IMR-90 (cell line): ENCODE measurements at regions not wholly inside any gene's neighbourhood (a gene's known extent, or its start where the extent isn't known, plus 50 kb on each side); places are given as distances from the start of the nearest gene placed in this dataset.

Experiments used
- ATAC-seq: fragments of 200-7000 bp; cut with Tn5 transposase; 2 replicates; pipeline ENCODE4 v1.9.1; 2020; ENCODE audit warnings: low read depth, mild to moderate bottlenecking, moderate library complexity
- BruUV-seq: library from RNA; stranded (reverse); fragments of 400-500 nt; replicated peaks from 2 replicates; lab custom pipeline; 2021; lab: Mats Ljungman, UMichigan
- CTCF ChIA-PET: fragments of 300-600 bp; formaldehyde crosslinking; extraction: SDS; loops from one replicate; lab custom pipeline; 2021; ENCODE audit warnings: antibody characterized with exemption; lab: Yijun Ruan, JAX
- POLR2A ChIA-PET: fragments of 300-600 bp; sonication (Branson Sonifier 250); formaldehyde crosslinking; loops from one replicate; lab custom pipeline; 2022; ENCODE audit warnings: antibody characterized with exemption; ENCODE audit not compliant: unreplicated experiment; lab: Charles Lee
- DNase-seq: peaks from one replicate; pipeline ENCODE4 v3.0.0; 2013
- H2AFZ ChIP-seq: replicated peaks from 2 replicates; pipeline ENCODE3; 2013; ENCODE audit warnings: low read length, mild to moderate bottlenecking; ENCODE audit not compliant: poor library complexity
- H2AK5ac ChIP-seq: 2 replicates; pipeline ENCODE4 v1.6.1; 2013; ENCODE audit warnings: low read depth, low read length, inconsistent platforms
- H2AK9ac ChIP-seq: replicated peaks from 2 replicates; pipeline ENCODE3; 2013; ENCODE audit warnings: mild to moderate bottlenecking, low read depth, low read length, moderate library complexity; ENCODE audit not compliant: poor library complexity
- H2BK120ac ChIP-seq: 2 replicates; pipeline ENCODE4 v1.6.1; 2013; ENCODE audit warnings: low read depth, low read length, inconsistent platforms
- H2BK15ac ChIP-seq: 3 replicates; pipeline ENCODE4 v1.6.1; 2013; ENCODE audit warnings: low read depth, low read length, inconsistent platforms
- H2BK20ac ChIP-seq: 2 replicates; pipeline ENCODE4 v1.6.1; 2013; ENCODE audit warnings: low read depth, mild to moderate bottlenecking, inconsistent platforms, low read length, moderate library complexity
- H2BK5ac ChIP-seq: 2 replicates; pipeline ENCODE4 v1.6.1; 2013; ENCODE audit warnings: mild to moderate bottlenecking, low read depth, low read length, inconsistent platforms; ENCODE audit not compliant: poor library complexity, severe bottlenecking
- H3K14ac ChIP-seq: replicated peaks from 2 replicates; pipeline ENCODE4 v1.6.1; 2013; ENCODE audit warnings: low read depth, low read length, inconsistent platforms
- H3K18ac ChIP-seq: 2 replicates; pipeline ENCODE4 v1.6.1; 2013; ENCODE audit warnings: low read depth, low read length, control low read depth
- H3K23ac ChIP-seq: 2 replicates; pipeline ENCODE4 v1.6.1; 2013; ENCODE audit warnings: low read depth, low read length, inconsistent platforms
- H3K27ac ChIP-seq: 2 replicates; pipeline ENCODE4 v1.5.1; 2013; ENCODE audit warnings: mild to moderate bottlenecking, control low read depth, low read length; ENCODE audit not compliant: insufficient read depth
- H3K27me3 ChIP-seq: 2 replicates; pipeline ENCODE4 v1.6.1; 2013; ENCODE audit warnings: low read length; ENCODE audit not compliant: control insufficient read depth, insufficient read depth
- H3K36me3 ChIP-seq: 2 replicates; pipeline ENCODE4 v1.6.1; 2013; ENCODE audit warnings: low read length, mixed read lengths; ENCODE audit not compliant: control insufficient read depth, insufficient read depth
- H3K4ac ChIP-seq: 2 replicates; pipeline ENCODE4 v1.6.1; 2013; ENCODE audit warnings: low read depth, low read length, inconsistent platforms
- H3K4me1 ChIP-seq: 2 replicates; pipeline ENCODE4 v1.6.1; 2013; ENCODE audit warnings: low read length, mixed read lengths; ENCODE audit not compliant: control insufficient read depth, insufficient read depth
- H3K4me2 ChIP-seq: 2 replicates; pipeline ENCODE4 v1.6.1; 2013; ENCODE audit warnings: low read depth, mild to moderate bottlenecking, control low read depth, low read length, moderate library complexity
- H3K4me3 ChIP-seq: 2 replicates; pipeline ENCODE4 v1.5.1; 2013; ENCODE audit warnings: low read depth, mild to moderate bottlenecking, control low read depth, low read length, moderate library complexity; ENCODE audit not compliant: insufficient read depth
- H3K56ac ChIP-seq: 2 replicates; pipeline ENCODE4 v1.6.1; 2013; ENCODE audit warnings: low read length, inconsistent platforms; ENCODE audit not compliant: insufficient read depth; ENCODE audit errors: extremely low read depth
- H3K79me1 ChIP-seq, 2 experiments: 2 replicates each; pipeline ENCODE4 v1.6.1; 2013; ENCODE audit warnings: low read length in 2 of 2, inconsistent platforms in 1 of 2, low read depth in 1 of 2
- H3K9ac ChIP-seq: 2 replicates; pipeline ENCODE4 v1.6.1; 2013; ENCODE audit warnings: low read depth, low read length, control low read depth
- H3K9me1 ChIP-seq: 2 replicates; pipeline ENCODE4 v1.6.1; 2013; ENCODE audit warnings: low read length, inconsistent platforms; ENCODE audit not compliant: insufficient read depth
- H3K9me3 ChIP-seq: 2 replicates; pipeline ENCODE4 v1.6.1; 2013; ENCODE audit warnings: low read length; ENCODE audit not compliant: control insufficient read depth, insufficient read depth
- H4K20me1 ChIP-seq: 2 replicates; pipeline ENCODE4 v1.6.1; 2013; ENCODE audit warnings: low read length, inconsistent platforms; ENCODE audit not compliant: insufficient read depth
- H4K5ac ChIP-seq: 2 replicates; pipeline ENCODE4 v1.6.1; 2013; ENCODE audit warnings: mild to moderate bottlenecking, low read depth, low read length, control low read depth
- H4K8ac ChIP-seq, 2 experiments: 2 replicates each; pipeline ENCODE4 v1.6.1; 2013; ENCODE audit warnings: low read depth in 2 of 2, low read length in 2 of 2, control low read depth in 1 of 2, inconsistent platforms in 1 of 2
- H4K91ac ChIP-seq: 2 replicates; pipeline ENCODE4 v1.6.1; 2013; ENCODE audit warnings: low read depth, low read length, inconsistent platforms; ENCODE audit not compliant: insufficient read depth
- CEBPB ChIP-seq: IDR thresholded peaks from 2 replicates; pipeline ENCODE4 v1.6.1; 2012; ENCODE audit warnings: low read depth, low read length, improper control_type of control experiment
- CHD1 ChIP-seq: IDR thresholded peaks from 2 replicates; pipeline ENCODE4 v1.6.1; 2012; ENCODE audit warnings: low read depth, low read length, improper control_type of control experiment
- MAFK ChIP-seq: IDR thresholded peaks from 2 replicates; pipeline ENCODE4 v1.6.1; 2012; ENCODE audit warnings: low read depth, low read length, improper control_type of control experiment
- NFE2L2 ChIP-seq: fragments of 150-350 bp; IDR thresholded peaks from 2 replicates; pipeline ENCODE4 v1.6.1; 2016; ENCODE audit warnings: low read depth, mild to moderate bottlenecking, low read length
- POLR2A ChIP-seq: IDR thresholded peaks from 2 replicates; pipeline ENCODE4 v1.6.1; 2012; ENCODE audit warnings: mild to moderate bottlenecking, low read depth, low read length
- RCOR1 ChIP-seq: IDR thresholded peaks from 2 replicates; pipeline ENCODE4 v1.6.1; 2012; ENCODE audit warnings: mild to moderate bottlenecking, low read length, improper control_type of control experiment; ENCODE audit not compliant: insufficient replicate concordance
- RFX5 ChIP-seq: IDR thresholded peaks from 2 replicates; pipeline ENCODE4 v1.8.0; 2012; ENCODE audit warnings: low read depth, mild to moderate bottlenecking, low read length, moderate library complexity
- SMC3 ChIP-seq: fragments of 150-350 bp; IDR thresholded peaks from 2 replicates; pipeline ENCODE4 v1.6.1; 2016; ENCODE audit warnings: low read depth, mild to moderate bottlenecking, antibody characterized with exemption, low read length, moderate library complexity
- WGBS, 2 experiments: methylation state at CpG; one replicate each; pipeline versions ENCODE4 v1.1.5 to v1.1.7; 2013; ENCODE audit warnings: missing lambda C conversion rate in 2 of 2; ENCODE audit not compliant: insufficient read length in 1 of 2; ENCODE audit errors: extremely low coverage in 2 of 2; 5-methylcytosine and 5-hydroxymethylcytosine counted together
- dilution Hi-C: fragments of 300-500 bp; cut with HindIII; formaldehyde crosslinking; loops from one replicate; pipeline ENCODE4 v1.14.3; 2018; ENCODE audit warnings: low sequenced_read_pairs; ENCODE audit not compliant: unreplicated experiment
- in situ Hi-C: fragments of 300-500 bp; cut with MboI; formaldehyde crosslinking; loops from 3 replicates; pipeline ENCODE4 v1.14.3; 2019; ENCODE audit warnings: low sequenced_read_pairs, inconsistent platforms, mixed read lengths
- intact Hi-C: fragments of 100-400 bp; cut with micrococcal nuclease; formaldehyde crosslinking; loops from 2 replicates; pipeline ENCODE4 v1.10.0; 2022
- TF ChIP-seq, protein P1 (sequence below): fragments of 150-350 bp; IDR thresholded peaks from 2 replicates; pipeline ENCODE4 v1.6.1; 2017; ENCODE audit warnings: mild to moderate bottlenecking, antibody characterized with exemption, low read length, low read depth

DNA sequence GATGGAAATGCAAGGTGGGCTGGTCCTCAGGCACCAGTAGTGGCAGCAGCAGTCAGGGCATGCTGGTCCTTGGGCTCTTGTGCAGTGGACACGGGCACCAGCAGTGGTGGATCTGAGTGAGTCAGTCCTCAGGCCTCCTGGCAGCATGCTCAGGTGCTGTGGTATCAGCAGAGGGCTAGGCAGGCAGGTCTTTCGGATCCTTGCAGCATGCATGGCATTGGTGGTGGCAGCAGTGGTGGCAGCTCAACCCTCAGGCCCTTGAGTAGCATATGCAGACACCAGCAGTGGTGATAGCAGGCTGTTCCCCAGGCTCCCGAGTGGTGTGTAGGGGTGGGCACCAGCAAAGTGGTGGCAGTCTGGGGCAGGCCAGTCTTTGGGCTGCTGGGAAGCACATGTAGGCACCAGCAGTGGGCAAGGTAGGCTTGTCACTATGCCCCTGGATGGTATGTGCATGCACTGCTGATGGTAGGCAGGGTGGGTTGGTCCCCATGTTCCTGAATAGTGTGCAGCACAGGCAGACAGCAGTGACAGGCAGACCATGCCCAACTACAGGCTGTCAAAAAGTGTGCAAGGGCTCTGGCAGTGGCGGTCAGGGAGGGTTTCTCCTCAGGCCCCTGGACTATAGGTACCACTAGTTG, 606.0 kb downstream of the ADCYAP1 start:
- no peak for ATAC-seq

More for the DNA sequence above, 606.0 kb downstream of the ADCYAP1 start:
- no peak overlapping the region for H4K91ac ChIP-seq
- H3K27ac ChIP-seq: no peak overlapping the region
- no peak overlapping the region for H3K4ac ChIP-seq
- no peak overlapping the region for H4K8ac ChIP-seq
- H2BK120ac ChIP-seq: no peak overlapping the region
- dilution Hi-C loops: no loop called here
- H3K79me1 ChIP-seq: no peaks in the 10 kb centered on the region
- in situ Hi-C loops: no loop called here
- no peak overlapping the region for H2AK9ac ChIP-seq
- no peak overlapping the region for H2AK5ac ChIP-seq
- BruUV-seq: no TSS peak
- peaks cover 19% of the 10 kb centered on the region for H3K9me3 ChIP-seq
- no peak for DNase-seq
- no CpG with 5 or more reads among the region's 4 CpGs for WGBS, 2 experiments
- H2BK5ac ChIP-seq: no peak overlapping the region
- ChIA-PET POLR2A (no interaction called here), CTCF (no interaction called here)
- no peak overlapping the region for H3K4me2 ChIP-seq
- H3K14ac ChIP-seq: no peak overlapping the region
- H3K9me1 ChIP-seq: no peaks in the 10 kb centered on the region
- H3K4me1 ChIP-seq: no peaks in the 10 kb centered on the region
- TF ChIP-seq, protein P1, sequence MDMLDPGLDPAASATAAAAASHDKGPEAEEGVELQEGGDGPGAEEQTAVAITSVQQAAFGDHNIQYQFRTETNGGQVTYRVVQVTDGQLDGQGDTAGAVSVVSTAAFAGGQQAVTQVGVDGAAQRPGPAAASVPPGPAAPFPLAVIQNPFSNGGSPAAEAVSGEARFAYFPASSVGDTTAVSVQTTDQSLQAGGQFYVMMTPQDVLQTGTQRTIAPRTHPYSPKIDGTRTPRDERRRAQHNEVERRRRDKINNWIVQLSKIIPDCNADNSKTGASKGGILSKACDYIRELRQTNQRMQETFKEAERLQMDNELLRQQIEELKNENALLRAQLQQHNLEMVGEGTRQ: no peak
- TF ChIP-seq RFX5: no peak
- TF ChIP-seq CEBPB: no peak
- TF ChIP-seq RCOR1: no peak
- TF ChIP-seq NFE2L2: no peak
- TF ChIP-seq CHD1: no peak
- no peak for TF ChIP-seq MAFK
- TF ChIP-seq SMC3: no peak
- TF ChIP-seq POLR2A: no peak
- no peaks in the 10 kb centered on the region for H3K27me3 ChIP-seq
- no peak overlapping the region for H2BK20ac ChIP-seq
- intact Hi-C loops: no loop called here
- no peak overlapping the region for H3K23ac ChIP-seq
- H4K20me1 ChIP-seq: no peaks in the 10 kb centered on the region
- no peak overlapping the region for H3K56ac ChIP-seq
- no peak overlapping the region for H3K18ac ChIP-seq
- H3K9ac ChIP-seq: no peak overlapping the region
- H2AFZ ChIP-seq: peak overlapping the region; percentile 51
- no peak overlapping the region for H4K5ac ChIP-seq
- no peak overlapping the region for H2BK15ac ChIP-seq
- H3K4me3 ChIP-seq: no peak overlapping the region
- no peaks in the 10 kb centered on the region for H3K36me3 ChIP-seq
